GM12872 (cell line): ENCODE measurements at regions not wholly inside any gene's neighbourhood (a gene's known extent, or its start where the extent isn't known, plus 50 kb on each side); places are given as distances from the start of the nearest gene placed in this dataset.

ENCODE experiments used
- CTCF ChIP-seq: IDR thresholded peaks from 3 replicates; pipeline ENCODE4 v1.5.1; 2011; ENCODE audit warnings: low read depth, mild to moderate bottlenecking, low read length, moderate library complexity; ENCODE audit not compliant: insufficient read depth

- no peak for TF ChIP-seq CTCF
Observed at GRCh38 chr6:1464781-1465370, 75.5 kb downstream of the FOXF2 start.

- TF ChIP-seq CTCF = 0 out of 3 replicates have a peak, but pooled peaks have one; percentile 3
Observed at GRCh38 chr6:1468126-1468525, 78.8 kb downstream of the FOXF2 start.

GRCh38 chr6:1470040-1470439 lies 80.7 kb downstream of the FOXF2 start:
- TF ChIP-seq CTCF = no peak

GRCh38 chr6:1472643-1473042 lies 83.3 kb downstream of the FOXF2 start:
- TF ChIP-seq CTCF = no peak

- TF ChIP-seq CTCF = no peak
Observed at GRCh38 chr6:1473166-1473565, 83.8 kb downstream of the FOXF2 start.

- no peak for TF ChIP-seq CTCF
Observed at GRCh38 chr6:1473598-1473997, 84.2 kb downstream of the FOXF2 start.

- peak; percentile 31; the same call in 1 of the 3 replicates for TF ChIP-seq CTCF
Observed at GRCh38 chr6:1474205-1474604, 84.8 kb downstream of the FOXF2 start.
